ENCODE measurements at regions not wholly inside any gene's neighbourhood (a gene's known extent, or its start where the extent isn't known, plus 50 kb on each side); places are given as distances from the start of the nearest gene placed in this dataset.
A peak's percentile ranks its signal among the peaks of the same experiment; 100 is the strongest.

GRCh38 chr19:28404472-28404871 is 808.5 kb downstream of the UQCRFS1 start:
- DNase-seq (ENCODE audit: low spot score), result no peak

- peak; percentile 83 for DNase-seq (ENCODE audit: low spot score)
Measured at GRCh38 chr19:28403690-28404089, 809.3 kb downstream of the UQCRFS1 start.

- no peak for DNase-seq (ENCODE audit: low spot score)
Measured at GRCh38 chr19:28402701-28403290, 810.2 kb downstream of the UQCRFS1 start.

GRCh38 chr19:28401739-28402424 is 811.1 kb downstream of the UQCRFS1 start:
- no peak for DNase-seq (ENCODE audit: low spot score)

- no peak for DNase-seq (ENCODE audit: low spot score)
Measured at GRCh38 chr19:28400953-28401671, 811.8 kb downstream of the UQCRFS1 start.

GRCh38 chr19:28399187-28399586 is 813.8 kb downstream of the UQCRFS1 start:
- no peak for DNase-seq (ENCODE audit: low spot score)

- no peak for DNase-seq (ENCODE audit: low spot score)
Measured at GRCh38 chr19:28397800-28398199, 815.2 kb downstream of the UQCRFS1 start.

GRCh38 chr19:28397306-28397705 is 815.6 kb downstream of the UQCRFS1 start:
- peak; percentile 11 for DNase-seq (ENCODE audit: low spot score)

GRCh38 chr19:28396287-28396831 is 816.6 kb downstream of the UQCRFS1 start:
- peak; percentile 10 for DNase-seq (ENCODE audit: low spot score)

- DNase-seq (ENCODE audit: low spot score), result no peak
Measured at GRCh38 chr19:28394725-28395124, 818.2 kb downstream of the UQCRFS1 start.

- DNase-seq (ENCODE audit: low spot score), result peak; percentile 53
Measured at GRCh38 chr19:28393574-28394336, 819.2 kb downstream of the UQCRFS1 start.

GRCh38 chr19:28388988-28389387 is 824.0 kb downstream of the UQCRFS1 start:
- no peak for DNase-seq (ENCODE audit: low spot score)

- DNase-seq (ENCODE audit: low spot score), result no peak
Measured at GRCh38 chr19:28387507-28387906, 825.4 kb downstream of the UQCRFS1 start.

- no peak for DNase-seq (ENCODE audit: low spot score)
Measured at GRCh38 chr19:28386470-28386869, 826.5 kb downstream of the UQCRFS1 start.

GRCh38 chr19:28386066-28386465 is 826.9 kb downstream of the UQCRFS1 start:
- DNase-seq (ENCODE audit: low spot score), result no peak

- DNase-seq (ENCODE audit: low spot score), result no peak
Measured at GRCh38 chr19:28377077-28377476, 835.9 kb downstream of the UQCRFS1 start.

GRCh38 chr19:28374971-28375370 is 838.0 kb downstream of the UQCRFS1 start:
- no peak for DNase-seq (ENCODE audit: low spot score)

- DNase-seq (ENCODE audit: low spot score), result no peak
Measured at GRCh38 chr19:28372576-28373247, 840.2 kb downstream of the UQCRFS1 start.

GRCh38 chr19:28367146-28367545 is 845.8 kb downstream of the UQCRFS1 start:
- DNase-seq (ENCODE audit: low spot score), result no peak

- DNase-seq (ENCODE audit: low spot score), result no peak
Measured at GRCh38 chr19:28363254-28363653, 849.7 kb downstream of the UQCRFS1 start.

All from kidney tubule cell (primary cell).